NCI-H146 treated with DMSO at 0.1 percent for 48 hours (cell line): ENCODE measurements at regions not wholly inside any gene's neighbourhood (a gene's known extent, or its start where the extent isn't known, plus 50 kb on each side); places are given as distances from the start of the nearest gene placed in this dataset.
"Not testable (repeated sequence)": the region's sequence is repeated elsewhere in the genome, so short reads cannot be mapped to it uniquely, and the experiment has no call there.

Experiments
- DNase-seq: peaks from one replicate; lab custom pipeline; 2025; ENCODE audit not compliant: unreplicated experiment; lab: John Stamatoyannopoulos, UW

- DNase-seq: no peak
These were observed 832.4 kb downstream of the DNAJB9 start for GRCh38 chr7:109402107-109402506.

GRCh38 chr7:109407756-109408155 lies 838.1 kb downstream of the DNAJB9 start:
- no peak for DNase-seq

- DNase-seq: no peak
These were observed 868.3 kb downstream of the DNAJB9 start for GRCh38 chr7:109437957-109438356.

- no peak for DNase-seq
These were observed 880.1 kb downstream of the DNAJB9 start for GRCh38 chr7:109449760-109450159.

GRCh38 chr7:109456116-109456515 lies 886.4 kb downstream of the DNAJB9 start:
- DNase-seq: no peak

- no peak for DNase-seq
These were observed 890.6 kb downstream of the DNAJB9 start for GRCh38 chr7:109460296-109460695.

GRCh38 chr7:109462171-109462570 lies 892.5 kb downstream of the DNAJB9 start:
- no peak for DNase-seq

GRCh38 chr7:109467729-109468128 lies 898.1 kb downstream of the DNAJB9 start:
- not testable (repeated sequence) for DNase-seq

GRCh38 chr7:109473172-109473571 lies 903.5 kb downstream of the DNAJB9 start:
- no peak for DNase-seq

GRCh38 chr7:109476409-109476808 lies 906.7 kb downstream of the DNAJB9 start:
- DNase-seq: no peak

- no peak for DNase-seq
These were observed 909.7 kb downstream of the DNAJB9 start for GRCh38 chr7:109479388-109479787.

- DNase-seq: not testable (repeated sequence)
These were observed 920.9 kb downstream of the DNAJB9 start for GRCh38 chr7:109490607-109491006.

- no peak for DNase-seq
These were observed 927.4 kb downstream of the DNAJB9 start for GRCh38 chr7:109497053-109497452.

GRCh38 chr7:109498131-109498530 lies 928.5 kb downstream of the DNAJB9 start:
- DNase-seq: no peak

GRCh38 chr7:109503421-109503820 lies 933.7 kb downstream of the DNAJB9 start:
- no peak for DNase-seq

GRCh38 chr7:109522585-109522984 lies 952.9 kb downstream of the DNAJB9 start:
- no peak for DNase-seq

- DNase-seq: no peak
These were observed 958.2 kb downstream of the DNAJB9 start for GRCh38 chr7:109527833-109528232.

GRCh38 chr7:109529712-109530111 lies 960.0 kb downstream of the DNAJB9 start:
- DNase-seq: no peak

GRCh38 chr7:109532262-109532992 lies 962.8 kb downstream of the DNAJB9 start:
- DNase-seq: no peak

- no peak for DNase-seq
These were observed 976.0 kb downstream of the DNAJB9 start for GRCh38 chr7:109545686-109546085.

- no peak for DNase-seq
These were observed 980.0 kb downstream of the DNAJB9 start for GRCh38 chr7:109549471-109550193.

- no peak for DNase-seq
These were observed 982.3 kb downstream of the DNAJB9 start for GRCh38 chr7:109552017-109552416.
